GM12874 (cell line): ENCODE measurements at regions not wholly inside any gene's neighbourhood (a gene's known extent, or its start where the extent isn't known, plus 50 kb on each side); places are given as distances from the start of the nearest gene placed in this dataset.

ENCODE experiments used
- TF ChIP-seq, protein P1 (sequence below): IDR thresholded peaks from 2 replicates; pipeline ENCODE4 v1.5.1; 2011; ENCODE audit warnings: low read depth, mild to moderate bottlenecking, control low read depth, low read length, moderate library complexity; ENCODE audit not compliant: insufficient read depth

DNA sequence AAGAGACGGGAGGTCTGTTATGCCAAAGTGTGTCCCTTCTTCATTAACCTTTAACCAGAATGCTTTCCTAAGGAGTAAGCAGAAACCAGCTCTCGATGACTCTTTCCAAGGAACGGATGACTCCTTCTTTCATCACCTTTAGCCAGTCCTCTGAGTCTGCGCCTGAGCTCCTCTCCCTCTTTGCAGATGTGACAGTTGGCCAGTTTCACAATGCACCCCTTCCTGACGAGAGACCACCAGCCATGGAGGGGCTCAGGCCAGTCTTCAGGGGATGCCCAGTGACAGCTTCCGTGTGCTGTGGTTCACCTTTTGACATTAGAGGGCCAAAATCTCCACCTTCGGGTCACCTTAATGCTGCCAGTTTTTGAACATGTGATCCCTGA, 826.1 kb downstream of the TBC1D22A start:
- TF ChIP-seq, protein P1, sequence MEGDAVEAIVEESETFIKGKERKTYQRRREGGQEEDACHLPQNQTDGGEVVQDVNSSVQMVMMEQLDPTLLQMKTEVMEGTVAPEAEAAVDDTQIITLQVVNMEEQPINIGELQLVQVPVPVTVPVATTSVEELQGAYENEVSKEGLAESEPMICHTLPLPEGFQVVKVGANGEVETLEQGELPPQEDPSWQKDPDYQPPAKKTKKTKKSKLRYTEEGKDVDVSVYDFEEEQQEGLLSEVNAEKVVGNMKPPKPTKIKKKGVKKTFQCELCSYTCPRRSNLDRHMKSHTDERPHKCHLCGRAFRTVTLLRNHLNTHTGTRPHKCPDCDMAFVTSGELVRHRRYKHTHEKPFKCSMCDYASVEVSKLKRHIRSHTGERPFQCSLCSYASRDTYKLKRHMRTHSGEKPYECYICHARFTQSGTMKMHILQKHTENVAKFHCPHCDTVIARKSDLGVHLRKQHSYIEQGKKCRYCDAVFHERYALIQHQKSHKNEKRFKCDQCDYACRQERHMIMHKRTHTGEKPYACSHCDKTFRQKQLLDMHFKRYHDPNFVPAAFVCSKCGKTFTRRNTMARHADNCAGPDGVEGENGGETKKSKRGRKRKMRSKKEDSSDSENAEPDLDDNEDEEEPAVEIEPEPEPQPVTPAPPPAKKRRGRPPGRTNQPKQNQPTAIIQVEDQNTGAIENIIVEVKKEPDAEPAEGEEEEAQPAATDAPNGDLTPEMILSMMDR = no peak

DNA sequence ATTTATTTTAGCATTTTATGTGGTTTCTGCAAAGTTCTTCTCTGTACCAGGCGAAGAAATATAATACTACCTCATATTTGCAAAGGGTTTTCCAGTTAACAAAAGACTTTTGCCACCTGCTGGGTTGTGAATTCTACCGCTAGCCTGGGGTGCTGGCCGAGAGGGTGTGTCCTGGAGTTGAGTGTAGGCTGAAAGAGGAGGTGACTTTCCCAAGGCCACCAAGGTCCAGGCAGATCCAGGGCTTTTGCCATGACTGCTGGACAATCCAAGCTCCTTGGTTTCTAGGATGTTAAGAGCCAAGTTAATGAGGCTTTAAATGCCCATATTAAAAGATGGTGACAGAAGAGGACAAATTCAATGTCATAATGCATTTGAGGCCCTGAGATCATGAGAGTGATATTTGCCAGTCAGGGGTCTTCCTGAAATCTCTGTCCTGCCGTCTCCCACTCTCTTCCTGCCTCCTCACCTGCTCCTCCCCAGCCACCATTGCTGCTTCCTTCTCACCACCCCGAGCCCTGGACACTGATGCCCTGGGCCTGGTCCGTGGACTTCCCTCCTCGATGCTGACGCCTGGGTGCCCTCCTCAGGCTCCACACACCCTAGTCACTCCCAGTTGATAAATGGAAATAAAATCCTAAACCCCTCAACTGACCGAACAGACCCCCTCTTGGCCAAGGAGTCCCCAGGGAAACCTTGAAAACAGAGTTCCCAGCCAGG, 825.6 kb downstream of the TBC1D22A start:
- TF ChIP-seq, protein P1 = no peak

DNA sequence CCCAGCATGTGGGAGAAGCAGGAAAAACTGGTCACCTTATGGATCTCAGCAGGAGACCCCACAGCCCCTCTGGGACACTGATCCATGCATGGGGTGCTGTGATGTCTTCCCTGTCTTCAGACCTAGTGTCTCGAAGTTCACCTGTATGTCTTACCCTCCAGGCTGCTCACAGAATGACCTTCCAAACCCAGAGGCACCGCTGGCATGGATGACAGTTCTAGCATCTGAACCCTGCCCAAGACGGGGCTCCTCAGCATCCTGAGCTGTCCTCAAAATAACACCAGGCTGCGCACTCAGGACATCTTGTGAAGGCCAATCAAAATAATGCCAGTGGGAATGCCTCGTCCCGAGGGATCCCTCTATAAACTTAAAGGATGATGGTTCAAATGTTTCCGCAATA, 824.9 kb downstream of the TBC1D22A start:
- TF ChIP-seq, protein P1 = no peak

DNA sequence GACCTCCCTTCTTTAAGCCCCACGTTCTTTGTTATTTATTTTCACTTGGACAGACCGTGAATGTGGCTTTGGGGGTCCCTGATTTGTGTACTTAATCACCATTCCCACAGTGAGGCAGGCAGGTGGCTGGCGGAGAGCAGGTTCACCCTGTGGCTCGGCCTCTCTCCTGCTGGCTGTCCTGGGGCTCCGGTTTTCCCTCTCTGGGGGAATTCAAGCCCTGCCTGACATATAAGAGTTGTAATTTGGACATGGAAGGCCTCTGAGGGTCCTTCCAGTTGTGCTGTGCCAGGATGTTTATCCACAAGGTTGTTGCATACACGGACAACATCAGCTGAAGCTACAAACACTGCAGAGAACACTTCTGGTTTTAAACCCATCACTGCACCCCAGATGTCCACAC, 824.5 kb downstream of the TBC1D22A start:
- TF ChIP-seq, protein P1 = no peak

DNA sequence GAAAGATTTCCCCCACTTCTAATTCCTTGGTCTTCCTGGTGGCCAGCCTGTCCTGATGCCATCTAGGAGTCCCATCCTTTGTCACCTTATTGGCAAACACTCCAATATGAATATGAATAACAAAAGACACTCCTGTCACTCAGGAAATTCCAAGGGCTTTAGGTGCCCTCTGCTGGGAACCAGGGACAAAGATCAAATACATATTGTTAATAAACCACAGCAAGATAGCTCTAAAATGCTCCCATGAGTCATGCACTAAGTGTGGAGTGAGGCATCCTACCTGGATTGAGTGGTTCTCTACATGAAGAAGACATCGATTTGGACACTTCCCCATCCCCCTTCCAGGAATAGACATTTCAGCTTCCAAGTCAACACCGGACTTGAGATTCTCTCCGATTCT, 823.6 kb downstream of the TBC1D22A start:
- TF ChIP-seq, protein P1 = no peak

DNA sequence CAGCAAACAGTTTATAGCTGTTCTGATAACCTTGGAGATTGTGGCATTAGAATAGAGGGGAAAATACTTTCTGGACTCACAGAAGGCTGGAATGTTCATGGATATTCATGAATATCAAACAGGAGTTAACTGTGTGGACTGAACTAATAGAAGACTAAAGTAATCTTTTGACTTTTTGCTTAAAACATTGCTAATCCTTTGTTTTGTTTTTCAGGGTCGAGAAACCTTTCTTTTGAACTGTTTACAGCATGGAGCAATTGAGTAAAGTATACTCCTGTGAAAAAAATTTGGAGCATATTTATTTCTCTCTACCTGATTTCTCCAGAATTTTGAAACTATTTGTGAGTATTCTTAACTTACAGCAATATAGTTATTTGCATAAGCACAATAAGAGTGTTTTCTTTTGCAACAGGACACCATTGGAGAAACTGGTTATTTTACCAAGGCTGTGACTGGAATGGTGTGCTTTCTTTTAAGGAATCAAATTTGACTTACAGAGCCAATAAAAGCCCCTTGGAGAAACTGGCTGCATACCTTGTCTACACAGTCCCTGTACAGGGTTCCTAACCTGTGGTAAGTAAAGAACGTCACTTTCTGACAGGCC, 821.6 kb downstream of the TBC1D22A start:
- TF ChIP-seq, protein P1 = no peak

DNA sequence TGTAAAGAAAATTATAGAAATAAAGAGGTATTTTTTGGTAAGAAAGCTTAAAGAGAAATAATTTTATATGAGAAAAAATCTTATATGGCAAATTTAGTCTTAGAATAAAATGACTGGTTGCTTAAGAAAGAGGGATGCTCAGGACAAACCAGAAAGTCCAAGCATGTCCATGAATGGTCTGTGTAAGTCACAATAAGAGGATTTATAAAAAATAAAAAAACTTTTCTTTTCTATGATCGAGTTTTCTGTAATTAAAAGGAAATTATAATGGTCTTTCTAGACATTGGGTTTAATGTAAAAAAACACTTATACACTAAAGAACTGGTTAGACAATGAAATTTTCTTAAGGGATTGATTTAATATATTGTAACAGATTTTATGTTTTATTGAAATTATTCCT, 819.6 kb downstream of the TBC1D22A start:
- TF ChIP-seq, protein P1 = no peak
